Dermis microvascular lymphatic vessel endothelial cell (primary cell): ENCODE measurements at regions not wholly inside any gene's neighbourhood (a gene's known extent, or its start where the extent isn't known, plus 50 kb on each side); places are given as distances from the start of the nearest gene placed in this dataset.

Source experiments
- DNase-seq, 2 donors: peaks; one replicate each; pipeline versions ENCODE4 v3.0.0 to v3.0.0-alpha.2; 2010; ENCODE audit warnings: low read depth in 2 of 2

DNA sequence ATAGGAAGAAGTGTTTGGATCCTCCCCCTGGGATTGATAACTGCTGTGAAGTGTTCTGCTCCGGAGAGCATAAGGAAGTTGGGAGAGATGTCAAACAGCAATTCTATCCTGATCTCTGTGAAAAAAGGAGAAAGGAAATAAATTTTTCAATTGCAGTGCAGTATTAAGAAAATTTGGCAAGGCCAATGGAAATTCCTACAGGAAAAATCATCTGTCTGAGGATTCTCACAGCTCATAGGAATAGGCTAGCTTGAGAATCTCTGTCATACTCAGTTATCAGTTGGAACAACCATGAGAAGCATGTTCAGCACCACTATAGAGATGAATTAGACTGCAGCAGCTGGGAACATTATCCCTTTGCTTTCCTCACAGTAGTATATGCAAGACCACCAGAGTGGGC, 1238.9 kb upstream of the MIR17HG start:
- DNase-seq: no peak

DNA sequence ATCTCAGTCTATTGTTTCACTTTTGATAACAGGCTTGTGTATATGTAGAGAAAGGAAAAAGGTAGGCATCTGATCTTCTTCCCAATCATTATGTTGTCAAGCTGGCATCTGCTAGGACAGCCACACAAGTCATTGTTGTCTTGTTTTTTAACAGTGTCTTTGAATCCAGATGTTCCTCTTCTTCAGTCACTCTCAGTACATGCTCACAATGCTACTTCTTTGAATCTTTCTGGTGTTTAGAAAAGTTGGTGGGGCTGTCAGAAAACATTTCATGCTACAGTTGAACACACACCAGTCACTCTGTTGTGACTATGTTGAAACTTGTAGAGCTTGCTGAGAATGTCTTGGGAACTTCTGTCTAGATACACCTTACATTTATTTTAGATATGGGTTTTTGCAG, 1231.4 kb upstream of the MIR17HG start:
- DNase-seq: no peak

DNA sequence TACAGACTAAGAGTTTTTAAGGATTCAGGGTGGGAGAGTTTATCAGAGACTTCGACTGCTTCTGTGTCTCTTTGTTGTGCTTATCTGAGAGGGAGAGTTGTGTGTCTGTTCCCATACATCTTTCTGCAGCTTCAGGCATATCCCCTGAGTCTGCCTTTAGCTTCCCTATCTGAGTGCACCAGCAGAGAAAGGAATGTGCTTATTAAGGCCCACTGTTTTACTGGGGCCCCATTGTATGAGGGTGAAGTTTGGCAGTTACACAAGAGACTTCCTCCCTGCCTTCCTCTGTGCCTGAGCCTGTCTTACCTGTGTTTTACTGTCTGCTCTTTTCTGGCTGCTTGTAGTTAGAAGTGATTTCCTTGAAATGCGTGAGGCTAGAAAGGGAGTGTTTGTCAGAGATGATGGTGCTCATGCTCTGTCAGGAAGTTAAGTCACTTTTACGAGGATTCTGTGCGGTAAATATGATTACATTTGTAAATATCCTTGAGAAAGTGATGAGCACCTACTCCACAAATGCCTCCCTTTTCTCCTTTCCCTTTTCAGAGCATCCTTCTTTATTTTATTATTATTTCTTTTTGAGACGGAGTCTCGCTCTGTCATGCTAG, 1228.9 kb upstream of the MIR17HG start:
- DNase-seq: no peak

GRCh38 chr13:90120026-90120425, 1227.5 kb upstream of the MIR17HG start:
- DNase-seq: no peak

DNA sequence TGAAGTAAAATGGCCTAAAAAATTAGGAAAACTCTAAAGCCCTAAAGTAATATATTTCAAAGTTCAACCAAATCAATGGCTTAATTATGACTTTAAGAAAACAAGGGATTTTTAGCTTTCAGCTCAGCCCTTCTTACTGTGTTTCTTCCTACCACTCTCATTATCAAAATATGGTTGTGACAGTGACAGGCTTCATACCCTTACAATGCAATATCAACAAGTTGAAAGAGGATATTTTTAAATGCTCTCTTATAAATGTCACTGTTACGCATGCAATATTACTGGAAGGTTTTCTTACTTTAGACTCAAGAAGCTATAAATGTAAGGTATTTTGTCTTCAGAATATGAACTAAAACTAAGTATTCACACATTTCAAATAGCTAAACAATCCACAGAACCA, 1225.7 kb upstream of the MIR17HG start:
- no peak for DNase-seq

DNA sequence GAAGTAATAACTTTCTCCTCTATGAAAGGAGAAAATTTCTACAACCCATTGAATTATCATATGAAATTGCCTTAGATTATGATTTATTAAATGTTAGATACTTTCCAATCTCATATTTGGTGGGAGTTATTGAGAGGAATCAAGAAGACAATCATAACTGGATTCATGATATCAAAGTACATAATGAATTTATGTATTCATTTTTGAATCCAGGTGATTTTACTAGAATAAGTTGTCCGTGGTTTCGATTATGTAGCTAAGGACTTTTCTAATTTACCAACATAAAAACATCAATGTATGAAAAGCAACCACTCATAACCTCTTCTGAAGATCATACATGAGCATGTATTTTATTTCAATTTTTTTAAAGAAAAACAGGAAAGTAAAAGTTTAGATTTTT, 1225.0 kb upstream of the MIR17HG start:
- DNase-seq: no peak

- no peak for DNase-seq
Measured at GRCh38 chr13:90135558-90135957, 1211.9 kb upstream of the MIR17HG start.

DNA sequence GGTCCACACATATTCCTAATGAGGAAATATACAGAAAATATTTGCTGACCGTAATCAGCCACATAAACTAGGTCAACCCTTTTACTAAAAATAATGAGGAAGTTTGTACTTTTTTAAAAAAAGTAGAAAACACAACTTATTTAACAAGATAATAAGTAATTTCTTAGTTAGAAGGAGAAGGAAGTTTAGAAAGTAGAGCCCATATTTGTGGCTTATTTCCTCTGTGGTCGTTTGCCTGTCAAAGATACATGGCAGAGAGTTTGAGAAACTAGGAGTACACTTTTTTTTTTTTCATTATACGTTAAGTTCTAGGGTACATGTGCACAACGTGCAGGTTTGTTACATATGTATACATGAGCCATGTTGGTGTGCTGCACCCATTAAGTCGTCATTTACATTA, 1205.2 kb upstream of the MIR17HG start:
- no peak for DNase-seq

DNA sequence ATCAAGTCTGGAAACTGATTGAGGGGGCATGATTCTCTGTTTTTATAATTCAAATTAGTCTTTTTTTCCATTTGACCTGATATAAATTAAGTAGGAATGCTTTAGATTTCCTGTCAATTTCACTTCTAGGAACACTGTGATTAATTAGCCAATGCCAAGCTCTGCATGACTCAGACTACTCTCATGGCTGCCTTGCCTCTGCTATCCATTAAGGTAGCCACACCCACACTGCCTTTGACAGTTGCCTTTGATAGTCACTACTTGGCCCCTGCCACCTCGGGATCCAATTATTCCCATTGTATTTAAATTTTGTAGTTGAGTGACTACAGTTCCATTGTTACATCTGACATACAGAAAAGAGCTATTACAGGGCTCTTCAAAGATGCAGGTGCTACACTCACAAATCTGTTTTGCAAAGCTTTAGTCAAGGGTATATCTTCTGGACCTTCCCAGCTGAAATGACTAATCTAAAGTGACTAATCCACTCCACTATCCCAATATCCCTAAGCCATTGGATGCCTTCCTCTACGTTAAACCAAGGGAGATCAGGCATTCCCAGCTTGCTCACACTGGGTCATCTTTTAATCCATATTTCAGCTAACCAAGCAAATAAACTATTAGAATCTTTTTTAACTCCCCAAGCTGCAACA, 1193.1 kb upstream of the MIR17HG start:
- no peak for DNase-seq

DNA sequence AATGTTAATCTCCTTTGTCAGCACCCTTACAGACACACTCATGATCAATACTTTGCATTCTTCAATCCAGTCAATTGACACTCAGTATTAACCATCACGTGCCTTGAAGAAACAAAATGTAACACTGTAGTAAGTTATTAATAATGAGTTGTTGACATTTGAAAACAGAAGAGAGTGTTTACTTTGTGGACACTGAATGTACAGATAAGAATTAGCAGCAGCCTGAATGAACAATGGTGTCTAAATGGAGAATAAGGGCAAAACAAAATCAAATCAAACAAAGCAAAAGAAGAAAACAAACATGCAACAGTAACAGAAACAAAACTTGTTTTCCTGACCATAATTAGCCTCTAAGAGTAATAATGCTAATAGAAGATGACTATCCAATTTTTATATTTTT, 1191.1 kb upstream of the MIR17HG start:
- DNase-seq: no peak

- DNase-seq: no peak
Measured at GRCh38 chr13:90168953-90169352, 1178.5 kb upstream of the MIR17HG start.

- DNase-seq: no peak
Measured at GRCh38 chr13:90170208-90170607, 1177.3 kb upstream of the MIR17HG start.

- no peak for DNase-seq
Measured at GRCh38 chr13:90171649-90172048, 1175.8 kb upstream of the MIR17HG start.

GRCh38 chr13:90177512-90177911, 1170.0 kb upstream of the MIR17HG start:
- DNase-seq: no peak

DNA sequence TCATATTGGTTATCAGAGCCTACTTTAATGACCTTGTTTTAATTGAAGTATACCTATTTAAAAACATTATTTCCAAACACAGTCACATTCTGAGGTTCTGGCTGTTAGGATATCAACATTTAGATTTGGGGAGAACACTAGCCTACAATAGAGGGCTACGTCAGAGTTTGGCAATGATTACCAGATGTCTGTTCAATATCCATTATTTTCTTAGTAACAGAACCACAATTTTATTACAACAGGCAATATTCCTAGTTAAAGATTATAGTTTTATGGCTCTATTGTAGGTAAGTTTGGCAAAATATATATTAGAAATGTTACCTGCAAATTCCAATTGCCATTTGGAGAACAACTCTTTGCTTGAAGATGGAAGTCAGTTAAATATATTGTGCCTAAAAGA, 1163.1 kb upstream of the MIR17HG start:
- no peak for DNase-seq

DNA sequence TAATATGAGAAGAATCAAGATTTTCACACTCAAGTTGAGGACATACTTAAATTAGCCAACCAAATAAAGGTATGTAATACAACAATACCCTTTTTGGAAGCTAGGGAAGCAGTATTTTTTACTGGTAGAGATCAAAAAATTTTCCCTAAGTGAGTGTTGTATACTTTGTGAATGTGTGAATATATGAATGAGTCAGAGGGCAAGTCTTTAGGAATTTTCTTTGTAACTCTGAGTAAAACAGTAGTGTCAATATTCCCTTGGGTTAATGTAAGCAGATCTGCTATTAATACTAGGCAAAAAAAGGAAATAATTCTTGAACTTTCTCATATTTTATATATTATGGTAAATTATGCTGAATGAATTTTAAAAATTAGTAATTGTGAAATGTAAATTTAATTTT, 1161.8 kb upstream of the MIR17HG start:
- no peak for DNase-seq

DNA sequence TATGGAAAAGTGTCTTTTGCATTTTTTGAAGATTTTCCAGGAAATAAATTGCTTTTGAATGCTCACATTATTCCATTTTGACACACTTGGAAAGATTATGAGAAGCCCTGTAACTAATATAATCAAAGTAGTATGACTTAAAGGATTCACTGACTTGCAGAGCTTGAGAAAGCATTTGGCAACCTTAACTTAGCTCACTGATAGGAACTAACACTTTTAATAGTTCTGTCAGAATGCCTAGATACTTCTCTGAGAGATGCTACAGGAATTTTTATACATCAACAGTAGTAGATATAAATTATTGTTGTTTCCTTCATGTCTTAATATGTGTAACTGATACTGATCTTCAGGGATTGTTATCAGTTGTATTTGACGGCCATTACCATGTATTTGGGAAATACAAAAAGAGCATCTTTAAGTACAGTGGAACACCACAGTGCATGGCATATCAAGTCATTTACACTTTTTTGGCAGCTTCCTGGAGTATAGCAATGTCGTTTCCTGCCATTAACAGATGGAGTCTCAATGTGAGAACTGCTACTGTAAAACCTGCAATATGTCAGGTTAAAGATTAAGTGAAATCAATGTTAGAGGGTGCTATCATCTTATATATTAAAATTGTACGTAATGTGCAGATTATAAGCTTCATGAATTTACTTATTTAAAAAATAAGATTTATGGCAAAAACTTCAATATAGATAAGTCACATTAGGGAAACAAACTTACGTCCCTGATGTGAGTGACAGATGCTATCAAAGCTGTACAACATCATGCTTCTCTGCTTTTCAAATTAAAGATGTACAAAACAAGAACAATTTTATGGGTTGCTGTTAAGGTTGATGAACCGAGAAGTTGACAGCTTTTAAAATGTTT, 1159.8 kb upstream of the MIR17HG start:
- no peak for DNase-seq

- no peak for DNase-seq
Measured at GRCh38 chr13:90188351-90188636, 1159.2 kb upstream of the MIR17HG start.

GRCh38 chr13:90197722-90198121, 1149.8 kb upstream of the MIR17HG start:
- no peak for DNase-seq

GRCh38 chr13:90201202-90201601, 1146.3 kb upstream of the MIR17HG start:
- no peak for DNase-seq

- no peak for DNase-seq
Measured at GRCh38 chr13:90201676-90202460, 1145.6 kb upstream of the MIR17HG start.

- DNase-seq: no peak
Measured at GRCh38 chr13:90205081-90205480, 1142.4 kb upstream of the MIR17HG start.
